ENCODE measurements at regions not wholly inside any gene's neighbourhood (a gene's known extent, or its start where the extent isn't known, plus 50 kb on each side); places are given as distances from the start of the nearest gene placed in this dataset.

DNA sequence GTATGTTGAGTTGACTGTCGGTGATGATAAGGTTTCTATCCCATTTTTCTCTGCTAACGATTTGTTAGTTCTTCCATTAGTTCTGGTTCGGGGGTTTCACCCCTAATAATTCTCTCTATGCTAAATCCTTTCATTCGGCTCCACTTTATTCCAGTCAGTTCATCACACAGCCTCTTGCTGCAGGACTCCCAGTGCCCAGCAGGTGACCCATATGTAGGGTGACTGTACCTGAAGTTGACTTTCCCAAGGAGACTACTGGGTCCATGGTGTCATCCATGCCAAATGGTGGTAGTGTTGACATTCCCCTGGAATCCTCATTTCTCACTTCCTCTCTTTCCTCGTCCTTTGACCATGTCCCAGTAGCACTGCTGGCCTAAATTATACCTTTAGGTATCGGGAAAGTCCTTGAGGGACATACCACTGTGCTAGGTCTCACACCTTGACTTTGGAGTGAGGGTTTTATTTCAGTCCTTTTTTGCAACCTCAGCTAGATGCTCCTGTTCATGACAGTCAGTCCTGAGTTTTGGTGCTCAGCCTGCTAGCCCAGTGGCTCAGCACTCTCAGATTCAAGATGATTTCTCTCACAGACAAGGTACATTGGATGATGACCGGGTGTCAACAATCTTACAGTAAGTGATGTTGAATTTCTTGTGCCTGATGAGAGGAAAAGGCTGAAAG is 105.1 kb upstream of the ARHGAP24 start:
- TF ChIP-seq, protein P1, sequence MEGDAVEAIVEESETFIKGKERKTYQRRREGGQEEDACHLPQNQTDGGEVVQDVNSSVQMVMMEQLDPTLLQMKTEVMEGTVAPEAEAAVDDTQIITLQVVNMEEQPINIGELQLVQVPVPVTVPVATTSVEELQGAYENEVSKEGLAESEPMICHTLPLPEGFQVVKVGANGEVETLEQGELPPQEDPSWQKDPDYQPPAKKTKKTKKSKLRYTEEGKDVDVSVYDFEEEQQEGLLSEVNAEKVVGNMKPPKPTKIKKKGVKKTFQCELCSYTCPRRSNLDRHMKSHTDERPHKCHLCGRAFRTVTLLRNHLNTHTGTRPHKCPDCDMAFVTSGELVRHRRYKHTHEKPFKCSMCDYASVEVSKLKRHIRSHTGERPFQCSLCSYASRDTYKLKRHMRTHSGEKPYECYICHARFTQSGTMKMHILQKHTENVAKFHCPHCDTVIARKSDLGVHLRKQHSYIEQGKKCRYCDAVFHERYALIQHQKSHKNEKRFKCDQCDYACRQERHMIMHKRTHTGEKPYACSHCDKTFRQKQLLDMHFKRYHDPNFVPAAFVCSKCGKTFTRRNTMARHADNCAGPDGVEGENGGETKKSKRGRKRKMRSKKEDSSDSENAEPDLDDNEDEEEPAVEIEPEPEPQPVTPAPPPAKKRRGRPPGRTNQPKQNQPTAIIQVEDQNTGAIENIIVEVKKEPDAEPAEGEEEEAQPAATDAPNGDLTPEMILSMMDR (IDR thresholded peaks at IDR 0.05; ENCODE audit: insufficient read depth, low read depth, low read length) = no peak
- no peak for TF ChIP-seq EZH2 (IDR thresholded peaks at IDR 0.05; ENCODE audit: insufficient read depth, low read length)
